Adrenal gland (tissue), 9 donors: ENCODE measurements at regions not wholly inside any gene's neighbourhood (a gene's known extent, or its start where the extent isn't known, plus 50 kb on each side); places are given as distances from the start of the nearest gene placed in this dataset.

ENCODE experiments used
- DNase-seq, 7 donors: peaks; one replicate each; pipeline ENCODE4 v3.0.0-alpha.2; 2019 to 2020
- H3K27ac ChIP-seq, 5 donors: fragments of 200-600 bp; sonication (generic) in 4 of 5; 1 replicate in 3 of 5; 2 replicates in 2 of 5; pipeline versions ENCODE4 v1.5.1 to v1.8.0; 2016 to 2020; ENCODE audit warnings: mild to moderate bottlenecking in 1 of 5
- H3K27me3 ChIP-seq: fragments of 200-600 bp; 2 replicates; pipeline ENCODE4 v1.8.0; 2021
- H3K36me3 ChIP-seq, 2 donors: fragments of 200-600 bp; replicated peaks in 1 of 2; 1 replicate in 1 of 2; 2 replicates in 1 of 2; pipeline versions ENCODE4 v1.5.1 to v1.8.0; 2018 to 2022
- H3K4me1 ChIP-seq, 2 donors: fragments of 200-600 bp; replicated peaks in 1 of 2; 1 replicate in 1 of 2; 2 replicates in 1 of 2; pipeline versions ENCODE4 v1.5.1 to v1.8.0; 2018 to 2021
- H3K4me3 ChIP-seq, 4 donors: fragments of 200-600 bp; sonication (generic) in 3 of 4; one replicate each; pipeline ENCODE4 v1.5.1; 2016 to 2018
- H3K9me3 ChIP-seq, 3 donors: fragments of 200-600 bp; sonication (generic) in 1 of 3; replicated peaks in 1 of 3; 1 replicate in 2 of 3; 2 replicates in 1 of 3; pipeline versions ENCODE4 v1.5.1 to v1.8.0; 2016 to 2021
- CTCF ChIP-seq, 6 experiments: fragments of 450-650 bp in 4 of 6; fragments of 200-600 bp in 2 of 6; sonication (generic) in 1 of 6; IDR thresholded peaks; 1 replicate in 5 of 6; 2 replicates in 1 of 6; pipeline versions ENCODE4 v1.5.1 to v1.8.0; 2016 to 2021; ENCODE audit warnings: antibody characterized with exemption in 6 of 6, mild to moderate bottlenecking in 2 of 6, moderate library complexity in 1 of 6
- POLR2A ChIP-seq, 2 donors: fragments of 450-650 bp; IDR thresholded peaks; one replicate each; pipeline ENCODE4 v1.6.1; 2017; ENCODE audit warnings: antibody characterized with exemption in 2 of 2, mild to moderate bottlenecking in 2 of 2, moderate library complexity in 1 of 2
- WGBS, 4 donors: extraction: QIAGEN DNeasy Blood & Tissue Kit in 2 of 4; methylation state at CpG; one replicate each; pipeline versions ENCODE4 v1.1.5 to v1.1.7; 2013 to 2017; 5-methylcytosine and 5-hydroxymethylcytosine counted together
- intact Hi-C, 2 donors: fragments of 100-400 bp; cut with DNase I; formaldehyde crosslinking; loops; one replicate each; pipeline versions ENCODE4 v1.14.1 to v1.15.0; 2022 to 2023
- donor health status: healthy with polysubstance abuse.
- donor health status: Bipolar disorder and iron deficiency.
- donor health status: DM: yes; HTN: yes; CAD: no.
- donor health status: DM: no; HTN: no; CAD: no.
- donor health status: DM: no; HTN: no; CAD: no.

- no peak for TF ChIP-seq POLR2A (IDR thresholded peaks at IDR 0.05)
- no peak for TF ChIP-seq CTCF (IDR thresholded peaks at IDR 0.05)
- Histone ChIP-seq H3K9me3 (no peaks in the 10 kb centered on the region), H3K4me1 (no peaks in the 10 kb centered on the region), H3K27ac (no peak overlapping the region), H3K36me3 (no peaks in the 10 kb centered on the region), H3K4me3 (no peak overlapping the region), H3K27me3 (no peaks in the 10 kb centered on the region)
- intact Hi-C loops: no loop called here
- 61 to 66% (median 62%) methylated on average over 3 of the region's 3 CpGs for WGBS, 4 donors
- no peak for DNase-seq
Observed at GRCh38 chr15:26357653-26358052, 415.2 kb downstream of the GABRB3 start.

- WGBS, 4 donors: 35 to 48% (median 44%) methylated on average over 8 of the region's 8 CpGs
- peak in 1 of 7 donors; percentile 67 for DNase-seq
- no peak for TF ChIP-seq POLR2A (IDR thresholded peaks at IDR 0.05)
- TF ChIP-seq CTCF (IDR thresholded peaks at IDR 0.05): no peak
- no peaks in the 10 kb centered on the region for H3K9me3 ChIP-seq
- intact Hi-C loops: no loop called here
- H3K27me3 ChIP-seq: no peaks in the 10 kb centered on the region
- no peaks in the 10 kb centered on the region for H3K36me3 ChIP-seq
- H3K4me3 ChIP-seq: no peak overlapping the region
- H3K27ac ChIP-seq: no peak overlapping the region
- no peaks in the 10 kb centered on the region for H3K4me1 ChIP-seq
Observed at GRCh38 chr15:26355472-26356074, 417.3 kb downstream of the GABRB3 start.

GRCh38 chr15:26352909-26353308, 420.0 kb downstream of the GABRB3 start:
- 67 to 77% (median 74%) methylated on average over 4 of the region's 4 CpGs for WGBS, 4 donors
- Histone ChIP-seq H3K4me1 (no peaks in the 10 kb centered on the region), H3K36me3 (no peaks in the 10 kb centered on the region), H3K27ac (no peak overlapping the region), H3K9me3 (no peaks in the 10 kb centered on the region), H3K4me3 (no peak overlapping the region), H3K27me3 (no peaks in the 10 kb centered on the region)
- DNase-seq: no peak
- no peak for TF ChIP-seq POLR2A (IDR thresholded peaks at IDR 0.05)
- no peak for TF ChIP-seq CTCF (IDR thresholded peaks at IDR 0.05)
- intact Hi-C loops: no loop called here

- WGBS, 4 donors: 67 to 84% (median 77%) methylated on average over 4 of the region's 4 CpGs
- no peak for DNase-seq
- TF ChIP-seq POLR2A (IDR thresholded peaks at IDR 0.05) (no peak), CTCF (IDR thresholded peaks at IDR 0.05) (no peak)
- no peaks in the 10 kb centered on the region for H3K9me3 ChIP-seq
- no peak overlapping the region for H3K27ac ChIP-seq
- H3K36me3 ChIP-seq: no peaks in the 10 kb centered on the region
- no peaks in the 10 kb centered on the region for H3K27me3 ChIP-seq
- no peak overlapping the region for H3K4me3 ChIP-seq
- H3K4me1 ChIP-seq: no peaks in the 10 kb centered on the region
- intact Hi-C loops: no loop called here
Observed at GRCh38 chr15:26352406-26352805, 420.5 kb downstream of the GABRB3 start.
